HG02642 (cell line): ENCODE measurements at regions not wholly inside any gene's neighbourhood (a gene's known extent, or its start where the extent isn't known, plus 50 kb on each side); places are given as distances from the start of the nearest gene placed in this dataset.

ENCODE experiments used
- ATAC-seq: cut with Tn5 transposase; IDR thresholded peaks from one replicate; pipeline ENCODE4 v1.9.1; 2021; ENCODE audit warnings: mild to moderate bottlenecking; ENCODE audit not compliant: unreplicated experiment, poor library complexity

- no peak for ATAC-seq
Measured at GRCh38 chr17:77504652-77505155, 363.9 kb downstream of the SEC14L1 start.

- no peak for ATAC-seq
Measured at GRCh38 chr17:77505181-77505639, 364.4 kb downstream of the SEC14L1 start.

- ATAC-seq = no peak
Measured at GRCh38 chr17:77506371-77506991, 365.7 kb downstream of the SEC14L1 start.

- no peak for ATAC-seq
Measured at GRCh38 chr17:77507111-77507885, 366.5 kb downstream of the SEC14L1 start.

GRCh38 chr17:77508047-77508715, 367.4 kb downstream of the SEC14L1 start:
- ATAC-seq = no peak

- no peak for ATAC-seq
Measured at GRCh38 chr17:77509089-77509488, 368.3 kb downstream of the SEC14L1 start.

GRCh38 chr17:77509599-77509998, 368.8 kb downstream of the SEC14L1 start:
- no peak for ATAC-seq

GRCh38 chr17:77510133-77510796, 369.5 kb downstream of the SEC14L1 start:
- no peak for ATAC-seq

GRCh38 chr17:77511514-77512061, 370.8 kb downstream of the SEC14L1 start:
- no peak for ATAC-seq

- no peak for ATAC-seq
Measured at GRCh38 chr17:77512062-77512946, 371.5 kb downstream of the SEC14L1 start.

- ATAC-seq = no peak
Measured at GRCh38 chr17:77513045-77513444, 372.3 kb downstream of the SEC14L1 start.

GRCh38 chr17:77515227-77515626, 374.5 kb downstream of the SEC14L1 start:
- ATAC-seq = no peak

GRCh38 chr17:77516902-77517301, 376.1 kb downstream of the SEC14L1 start:
- ATAC-seq = no peak

GRCh38 chr17:77521076-77521475, 380.3 kb downstream of the SEC14L1 start:
- no peak for ATAC-seq

- no peak for ATAC-seq
Measured at GRCh38 chr17:77523540-77523939, 382.8 kb downstream of the SEC14L1 start.

GRCh38 chr17:77526259-77526711, 385.5 kb downstream of the SEC14L1 start:
- no peak for ATAC-seq

- no peak for ATAC-seq
Measured at GRCh38 chr17:77526728-77527350, 386.1 kb downstream of the SEC14L1 start.

- ATAC-seq = no peak
Measured at GRCh38 chr17:77527409-77527808, 386.6 kb downstream of the SEC14L1 start.
